ENCODE measurements at regions not wholly inside any gene's neighbourhood (a gene's known extent, or its start where the extent isn't known, plus 50 kb on each side); places are given as distances from the start of the nearest gene placed in this dataset.

- Histone ChIP-seq H3K36me3 (ENCODE audit: insufficient read depth, low read length) (no peaks in the 10 kb centered on the region), H4K20me1 (ENCODE audit: insufficient read depth, low read length) (no peaks in the 10 kb centered on the region), H3K4me2 (ENCODE audit: low read length) (no peak overlapping the region), H3K9me2 (ENCODE audit: insufficient read depth, low read length) (no peaks in the 10 kb centered on the region), H3K9me3 (ENCODE audit: low read length) (0 out of 2 replicates have a peak, but pooled peaks cover 6% of the 10 kb centered on the region), H3K79me2 (ENCODE audit: insufficient read depth, low read depth, low read length) (no peaks in the 10 kb centered on the region), H3K4me3 (ENCODE audit: low read depth, low read length, poor library complexity, severe bottlenecking) (no peak overlapping the region), H2AFZ (ENCODE audit: low read length) (no peak overlapping the region), H3K27ac (ENCODE audit: low read depth, low read length, poor library complexity, severe bottlenecking) (no peak overlapping the region), H3K4me1 (ENCODE audit: insufficient read depth, low read length, poor library complexity, severe bottlenecking) (no peaks in the 10 kb centered on the region)
- no peak for TF ChIP-seq EZH2phosphoT487 (IDR thresholded peaks at IDR 0.05; ENCODE audit: borderline replicate concordance, low read depth, low read length)
- no peak for TF ChIP-seq CTCF (conservative IDR thresholded peaks at IDR 0.05; ENCODE audit: low read length)
- BruUV-seq (replicated peaks), result no TSS peak
- POLR2A ChIA-PET, result no interaction called here
- no peak for DNase-seq (ENCODE audit: low spot score)
- intact Hi-C loops (cut with micrococcal nuclease; ENCODE audit: unreplicated experiment), result no loop called here
- CTCF ChIA-PET (ENCODE audit: unreplicated experiment), result no interaction called here
These were observed 93.4 kb downstream of the TENT4A start for GRCh38 chr5:6806668-6807067.

GRCh38 chr5:6808462-6808861, 95.2 kb downstream of the TENT4A start:
- Histone ChIP-seq H2AFZ (ENCODE audit: low read length) (no peak overlapping the region), H3K4me1 (ENCODE audit: insufficient read depth, low read length, poor library complexity, severe bottlenecking) (no peaks in the 10 kb centered on the region), H3K4me3 (ENCODE audit: low read depth, low read length, poor library complexity, severe bottlenecking) (no peak overlapping the region), H3K27ac (ENCODE audit: low read depth, low read length, poor library complexity, severe bottlenecking) (no peak overlapping the region), H3K9me2 (ENCODE audit: insufficient read depth, low read length) (no peaks in the 10 kb centered on the region), H3K36me3 (ENCODE audit: insufficient read depth, low read length) (no peaks in the 10 kb centered on the region), H3K79me2 (ENCODE audit: insufficient read depth, low read depth, low read length) (no peaks in the 10 kb centered on the region), H3K4me2 (ENCODE audit: low read length) (no peak overlapping the region), H4K20me1 (ENCODE audit: insufficient read depth, low read length) (no peaks in the 10 kb centered on the region), H3K9me3 (ENCODE audit: low read length) (0 out of 2 replicates have a peak, but pooled peaks cover 6% of the 10 kb centered on the region)
- no TSS peak for BruUV-seq (replicated peaks)
- POLR2A ChIA-PET, result no interaction called here
- CTCF ChIA-PET (ENCODE audit: unreplicated experiment), result no interaction called here
- intact Hi-C loops (cut with micrococcal nuclease; ENCODE audit: unreplicated experiment), result no loop called here
- DNase-seq (ENCODE audit: low spot score), result no peak
- TF ChIP-seq EZH2phosphoT487 (IDR thresholded peaks at IDR 0.05; ENCODE audit: borderline replicate concordance, low read depth, low read length), result no peak
- TF ChIP-seq CTCF (conservative IDR thresholded peaks at IDR 0.05; ENCODE audit: low read length), result no peak

- Histone ChIP-seq H3K4me3 (ENCODE audit: low read depth, low read length, poor library complexity, severe bottlenecking) (no peak overlapping the region), H3K4me2 (ENCODE audit: low read length) (no peak overlapping the region), H3K36me3 (ENCODE audit: insufficient read depth, low read length) (no peaks in the 10 kb centered on the region), H3K4me1 (ENCODE audit: insufficient read depth, low read length, poor library complexity, severe bottlenecking) (no peaks in the 10 kb centered on the region), H3K79me2 (ENCODE audit: insufficient read depth, low read depth, low read length) (no peaks in the 10 kb centered on the region), H4K20me1 (ENCODE audit: insufficient read depth, low read length) (no peaks in the 10 kb centered on the region), H2AFZ (ENCODE audit: low read length) (no peak overlapping the region), H3K9me2 (ENCODE audit: insufficient read depth, low read length) (no peaks in the 10 kb centered on the region), H3K27ac (ENCODE audit: low read depth, low read length, poor library complexity, severe bottlenecking) (no peak overlapping the region), H3K9me3 (ENCODE audit: low read length) (0 out of 2 replicates have a peak, but pooled peaks cover 6% of the 10 kb centered on the region)
- no peak for TF ChIP-seq CTCF (conservative IDR thresholded peaks at IDR 0.05; ENCODE audit: low read length)
- no peak for TF ChIP-seq EZH2phosphoT487 (IDR thresholded peaks at IDR 0.05; ENCODE audit: borderline replicate concordance, low read depth, low read length)
- intact Hi-C loops (cut with micrococcal nuclease; ENCODE audit: unreplicated experiment), result no loop called here
- ChIA-PET POLR2A (no interaction called here), CTCF (ENCODE audit: unreplicated experiment) (no interaction called here)
- BruUV-seq (replicated peaks), result no TSS peak
- no peak for DNase-seq (ENCODE audit: low spot score)
These were observed 97.6 kb downstream of the TENT4A start for GRCh38 chr5:6810641-6811405.
